ENCODE measurements at regions not wholly inside any gene's neighbourhood (a gene's known extent, or its start where the extent isn't known, plus 50 kb on each side); places are given as distances from the start of the nearest gene placed in this dataset.

DNA sequence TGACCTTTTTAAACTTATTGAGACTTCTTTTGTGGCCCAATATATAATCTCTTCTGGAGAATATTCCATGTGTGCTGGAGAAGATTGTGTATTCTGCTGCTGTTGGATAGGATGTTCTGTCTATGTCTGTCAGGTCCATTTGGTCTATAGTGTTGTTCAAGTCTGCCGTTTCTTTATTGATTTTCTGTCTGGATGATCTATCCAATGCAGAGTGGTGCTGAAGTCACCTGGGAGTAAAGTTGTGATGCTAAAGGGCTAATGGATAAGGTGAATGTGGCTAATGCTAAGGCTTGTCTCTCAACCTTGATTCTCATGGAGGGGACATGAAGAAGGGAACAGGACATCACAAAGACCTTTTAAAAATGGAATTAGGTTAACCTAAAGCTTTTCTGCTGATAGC is 72.0 kb upstream of the AP1S2 start:
- Histone ChIP-seq H3K27me3 (no peaks in the 10 kb centered on the region), H3K36me3 (no peaks in the 10 kb centered on the region), H3K27ac (no peak overlapping the region), H3K4me1 (no peaks in the 10 kb centered on the region), H3K9me3 (no peaks in the 10 kb centered on the region), H3K4me3 (no peak overlapping the region)
- DNase-seq: no peak
- intact Hi-C loops (cut with DNase I; ENCODE audit: low total_unique reads): no loop called here
- TF ChIP-seq, protein P1, sequence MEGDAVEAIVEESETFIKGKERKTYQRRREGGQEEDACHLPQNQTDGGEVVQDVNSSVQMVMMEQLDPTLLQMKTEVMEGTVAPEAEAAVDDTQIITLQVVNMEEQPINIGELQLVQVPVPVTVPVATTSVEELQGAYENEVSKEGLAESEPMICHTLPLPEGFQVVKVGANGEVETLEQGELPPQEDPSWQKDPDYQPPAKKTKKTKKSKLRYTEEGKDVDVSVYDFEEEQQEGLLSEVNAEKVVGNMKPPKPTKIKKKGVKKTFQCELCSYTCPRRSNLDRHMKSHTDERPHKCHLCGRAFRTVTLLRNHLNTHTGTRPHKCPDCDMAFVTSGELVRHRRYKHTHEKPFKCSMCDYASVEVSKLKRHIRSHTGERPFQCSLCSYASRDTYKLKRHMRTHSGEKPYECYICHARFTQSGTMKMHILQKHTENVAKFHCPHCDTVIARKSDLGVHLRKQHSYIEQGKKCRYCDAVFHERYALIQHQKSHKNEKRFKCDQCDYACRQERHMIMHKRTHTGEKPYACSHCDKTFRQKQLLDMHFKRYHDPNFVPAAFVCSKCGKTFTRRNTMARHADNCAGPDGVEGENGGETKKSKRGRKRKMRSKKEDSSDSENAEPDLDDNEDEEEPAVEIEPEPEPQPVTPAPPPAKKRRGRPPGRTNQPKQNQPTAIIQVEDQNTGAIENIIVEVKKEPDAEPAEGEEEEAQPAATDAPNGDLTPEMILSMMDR (IDR thresholded peaks at IDR 0.05): no peak

DNA sequence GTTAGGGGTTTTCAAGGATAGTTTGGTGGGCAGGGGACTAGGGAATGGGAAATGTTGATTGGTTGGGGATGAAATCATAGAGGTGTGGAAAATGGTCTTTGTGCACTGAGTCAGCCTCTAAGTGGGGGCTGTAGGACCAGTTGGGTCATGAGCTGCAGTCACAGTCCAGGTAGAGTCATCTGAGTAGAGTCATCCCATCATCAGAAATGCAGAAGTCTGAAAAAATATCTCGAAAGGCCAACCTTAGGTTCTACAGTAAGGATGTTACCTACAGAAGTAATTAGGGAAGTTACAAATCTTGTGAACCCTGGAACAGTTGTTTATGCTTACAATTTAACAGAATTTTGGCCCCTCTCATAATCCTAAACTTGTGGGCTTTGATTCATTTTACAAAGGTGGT is 63.4 kb upstream of the AP1S2 start:
- H3K4me1 ChIP-seq: no peaks in the 10 kb centered on the region
- no peaks in the 10 kb centered on the region for H3K27me3 ChIP-seq
- H3K36me3 ChIP-seq: no peaks in the 10 kb centered on the region
- intact Hi-C loops (cut with DNase I; ENCODE audit: low total_unique reads): no loop called here
- TF ChIP-seq, protein P1 (IDR thresholded peaks at IDR 0.05): no peak
- H3K4me3 ChIP-seq: no peak overlapping the region
- no peaks in the 10 kb centered on the region for H3K9me3 ChIP-seq
- DNase-seq: no peak
- H3K27ac ChIP-seq: no peak overlapping the region

DNA sequence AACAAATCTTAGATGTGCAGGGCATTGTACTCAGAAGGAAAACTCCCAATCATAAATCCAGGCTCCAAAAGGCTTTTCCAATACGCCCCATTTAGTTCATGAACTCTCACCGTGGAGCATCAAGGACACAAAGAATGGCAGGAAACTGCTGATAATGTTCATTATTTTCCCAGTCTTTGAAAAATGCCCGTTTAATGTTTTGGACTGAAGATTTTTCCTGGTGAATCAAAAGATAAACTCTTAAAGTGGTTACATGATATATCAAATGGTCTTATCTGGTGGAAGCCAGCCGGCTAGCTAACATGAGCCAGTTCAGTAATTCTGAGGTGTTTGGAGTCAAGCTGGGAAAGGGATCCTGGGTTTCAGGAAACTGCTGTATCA is 62.1 kb upstream of the AP1S2 start:
- DNase-seq: no peak
- no peak overlapping the region for H3K4me3 ChIP-seq
- H3K9me3 ChIP-seq: no peaks in the 10 kb centered on the region
- TF ChIP-seq, protein P1 (IDR thresholded peaks at IDR 0.05): no peak
- intact Hi-C loops (cut with DNase I; ENCODE audit: low total_unique reads): no loop called here
- no peaks in the 10 kb centered on the region for H3K27me3 ChIP-seq
- no peak overlapping the region for H3K27ac ChIP-seq
- H3K36me3 ChIP-seq: no peaks in the 10 kb centered on the region
- H3K4me1 ChIP-seq: no peaks in the 10 kb centered on the region

DNA sequence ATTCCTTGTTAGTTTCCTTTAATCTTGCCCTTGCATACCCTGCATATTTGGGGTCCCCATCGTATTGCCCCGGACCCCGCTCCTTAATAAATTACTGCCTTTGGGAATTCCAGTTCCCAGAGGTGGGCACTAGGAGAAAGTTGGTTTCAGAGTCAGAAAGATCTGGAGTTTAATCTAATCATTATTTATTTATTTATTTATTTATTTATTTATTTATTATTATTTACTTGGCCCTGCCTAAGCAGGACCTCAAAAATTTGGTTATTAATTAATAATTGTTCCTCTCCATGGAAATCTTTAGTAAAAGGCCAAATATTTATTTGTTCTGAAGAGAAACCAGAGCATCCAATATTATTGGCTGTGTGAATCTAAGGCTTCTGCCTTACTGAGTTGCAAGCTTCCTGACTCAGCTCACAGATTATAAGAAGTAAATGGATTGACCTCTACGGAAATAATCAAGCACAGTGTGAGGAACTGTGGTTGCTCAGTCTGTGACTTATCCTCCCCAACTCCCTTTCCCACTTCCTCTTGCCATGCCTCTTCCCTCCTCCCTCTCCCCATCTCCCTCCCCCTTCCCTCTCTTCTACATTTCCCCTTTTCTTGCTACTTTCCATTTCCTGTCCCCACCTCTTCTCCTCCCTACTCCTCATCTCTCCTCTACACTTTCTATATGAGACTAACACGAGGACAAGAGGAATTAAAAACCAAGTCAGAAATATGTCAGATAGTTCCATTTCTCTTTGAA is 61.5 kb upstream of the AP1S2 start:
- no peaks in the 10 kb centered on the region for H3K36me3 ChIP-seq
- H3K4me3 ChIP-seq: no peak overlapping the region
- TF ChIP-seq, protein P1 (IDR thresholded peaks at IDR 0.05): no peak
- H3K4me1 ChIP-seq: no peaks in the 10 kb centered on the region
- DNase-seq: no peak
- H3K27me3 ChIP-seq: no peaks in the 10 kb centered on the region
- H3K9me3 ChIP-seq: no peaks in the 10 kb centered on the region
- no peak overlapping the region for H3K27ac ChIP-seq
- intact Hi-C loops (cut with DNase I; ENCODE audit: low total_unique reads): no loop called here

DNA sequence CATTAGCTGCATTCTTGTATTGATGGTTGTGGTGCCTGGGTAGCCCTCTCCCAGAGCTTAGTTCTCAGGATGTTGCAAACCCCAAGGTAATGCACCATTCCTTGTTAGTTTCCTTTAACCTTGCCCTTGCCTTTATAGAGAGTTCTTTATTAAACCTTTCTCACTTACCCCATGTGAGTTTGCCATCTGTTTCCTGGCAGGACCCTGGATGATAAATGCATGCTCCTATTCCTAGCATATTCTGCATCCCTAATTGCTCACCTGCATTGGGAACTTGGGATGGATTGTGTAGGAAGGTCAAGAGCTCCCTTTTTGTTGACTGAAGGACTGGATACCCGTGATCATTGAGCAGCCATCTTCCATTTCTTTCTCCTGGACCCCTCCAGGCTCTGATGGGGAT is 59.9 kb upstream of the AP1S2 start:
- H3K4me3 ChIP-seq: no peak overlapping the region
- no peaks in the 10 kb centered on the region for H3K4me1 ChIP-seq
- TF ChIP-seq, protein P1 (IDR thresholded peaks at IDR 0.05): no peak
- no peaks in the 10 kb centered on the region for H3K9me3 ChIP-seq
- DNase-seq: no peak
- no peaks in the 10 kb centered on the region for H3K36me3 ChIP-seq
- intact Hi-C loops (cut with DNase I; ENCODE audit: low total_unique reads): no loop called here
- no peak overlapping the region for H3K27ac ChIP-seq
- H3K27me3 ChIP-seq: no peaks in the 10 kb centered on the region

DNA sequence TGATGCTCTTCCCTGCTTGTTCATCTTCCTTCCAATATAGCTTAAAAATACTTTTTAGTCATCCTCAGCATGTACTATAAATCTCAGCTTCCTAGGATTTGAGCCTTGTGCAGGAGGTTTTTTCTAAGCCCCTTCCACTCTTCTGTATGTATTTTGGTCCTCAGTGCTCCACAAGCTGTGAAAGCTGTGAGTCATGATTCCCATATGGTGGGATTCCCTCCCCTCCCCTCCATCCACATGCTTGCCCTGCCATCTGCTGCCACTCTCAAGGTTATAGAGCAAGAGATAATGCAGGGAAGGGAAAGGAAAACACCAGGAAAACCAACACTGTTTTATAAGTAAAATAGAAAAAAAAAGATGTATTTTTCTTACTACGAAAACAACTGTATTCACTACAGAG is 58.5 kb upstream of the AP1S2 start:
- intact Hi-C loops (cut with DNase I; ENCODE audit: low total_unique reads): no loop called here
- no peak overlapping the region for H3K27ac ChIP-seq
- TF ChIP-seq, protein P1 (IDR thresholded peaks at IDR 0.05): no peak
- DNase-seq: no peak
- H3K4me1 ChIP-seq: no peaks in the 10 kb centered on the region
- H3K27me3 ChIP-seq: no peaks in the 10 kb centered on the region
- no peak overlapping the region for H3K4me3 ChIP-seq
- no peaks in the 10 kb centered on the region for H3K36me3 ChIP-seq
- H3K9me3 ChIP-seq: no peaks in the 10 kb centered on the region

Measured in tibial artery (tissue), 4 donors.